ENCODE measurements at regions not wholly inside any gene's neighbourhood (a gene's known extent, or its start where the extent isn't known, plus 50 kb on each side); places are given as distances from the start of the nearest gene placed in this dataset.

GRCh38 chr4:170623899-170624298 is 534.1 kb upstream of the AADAT start:
- TF ChIP-seq CTCF (IDR thresholded peaks at IDR 0.05; ENCODE audit: low read length) (no peak), EZH2 (optimal IDR thresholded peaks at IDR 0.05; ENCODE audit: low read depth, low read length) (no peak)
